ENCODE measurements at regions not wholly inside any gene's neighbourhood (a gene's known extent, or its start where the extent isn't known, plus 50 kb on each side); places are given as distances from the start of the nearest gene placed in this dataset.

GRCh38 chr2:118697781-118698180, 149.7 kb downstream of the EN1 start:
- no peak for TF ChIP-seq CTCF (IDR thresholded peaks at IDR 0.05; ENCODE audit: low read length)
- TF ChIP-seq EZH2 (IDR thresholded peaks at IDR 0.05; ENCODE audit: borderline replicate concordance, low read length), result no peak
